Prostate gland (tissue), 2 donors: ENCODE measurements at regions not wholly inside any gene's neighbourhood (a gene's known extent, or its start where the extent isn't known, plus 50 kb on each side); places are given as distances from the start of the nearest gene placed in this dataset.

Experiments used
- DNase-seq: peaks from one replicate; pipeline ENCODE4 v3.0.0-alpha.2; 2019; ENCODE audit warnings: low spot score
- H3K27ac ChIP-seq, 2 donors: fragments of 200-600 bp; sonication (generic); 2 replicates each; pipeline ENCODE4 v1.5.1; 2017 to 2019
- H3K27me3 ChIP-seq: fragments of 200-600 bp; sonication (generic); replicated peaks from 2 replicates; pipeline ENCODE4 v1.5.1; 2019; ENCODE audit not compliant: insufficient read depth
- H3K36me3 ChIP-seq, 2 donors: fragments of 200-600 bp; sonication (generic); 1 replicate in 1 of 2; 2 replicates in 1 of 2; pipeline versions ENCODE4 v1.5.1 to v1.8.1; 2017 to 2019
- H3K4me1 ChIP-seq: fragments of 200-600 bp; sonication (generic); replicated peaks from 2 replicates; pipeline ENCODE4 v1.5.1; 2019
- H3K4me3 ChIP-seq, 2 donors: fragments of 200-600 bp; sonication (generic); 2 replicates each; pipeline ENCODE4 v1.5.1; 2017 to 2019
- H3K9me3 ChIP-seq: fragments of 200-600 bp; sonication (generic); 2 replicates; pipeline ENCODE4 v1.5.1; 2017
- CTCF ChIP-seq, 4 experiments: fragments of 200-600 bp in 2 of 4; fragments of 450-650 bp in 2 of 4; sonication (generic) in 2 of 4; IDR thresholded peaks; 1 replicate in 3 of 4; 2 replicates in 1 of 4; pipeline ENCODE4 v1.5.1; 2016 to 2019; ENCODE audit warnings: antibody characterized with exemption in 4 of 4, mild to moderate bottlenecking in 2 of 4, moderate library complexity in 2 of 4
- POLR2A ChIP-seq: fragments of 450-650 bp; IDR thresholded peaks from one replicate; pipeline ENCODE4 v1.6.1; 2016; ENCODE audit warnings: antibody characterized with exemption, mild to moderate bottlenecking
- POLR2AphosphoS5 ChIP-seq: sonication (generic); formaldehyde crosslinking; IDR thresholded peaks from one replicate; pipeline ENCODE4 v1.6.1; 2017; ENCODE audit warnings: antibody characterized with exemption
- WGBS: methylation state at CpG from one replicate; pipeline ENCODE4 v1.1.5; 2018; 5-methylcytosine and 5-hydroxymethylcytosine counted together
- intact Hi-C: fragments of 100-400 bp; cut with DNase I; formaldehyde crosslinking; loops from one replicate; pipeline ENCODE4 v1.14.2; 2022

GRCh38 chr2:111665011-111665410 is 219.0 kb downstream of the ANAPC1 start:
- H3K4me1 ChIP-seq, result no peaks in the 10 kb centered on the region
- intact Hi-C loops, result no loop called here
- H3K27me3 ChIP-seq, result no peaks in the 10 kb centered on the region
- no peaks in the 10 kb centered on the region for H3K36me3 ChIP-seq
- TF ChIP-seq POLR2AphosphoS5, result no peak
- no peaks in the 10 kb centered on the region for H3K9me3 ChIP-seq
- no peak overlapping the region for H3K27ac ChIP-seq
- no peak for DNase-seq
- H3K4me3 ChIP-seq, result no peak overlapping the region
- WGBS, result 84% methylated on average over 7 of the region's 7 CpGs

GRCh38 chr2:111665551-111666116 is 218.4 kb downstream of the ANAPC1 start:
- intact Hi-C loops, result no loop called here
- 95% methylated on average over 3 of the region's 3 CpGs for WGBS
- no peak overlapping the region for H3K4me3 ChIP-seq
- no peak overlapping the region for H3K27ac ChIP-seq
- no peaks in the 10 kb centered on the region for H3K9me3 ChIP-seq
- TF ChIP-seq POLR2AphosphoS5 (no peak), CTCF (IDR thresholded peaks at IDR 0.05) (no peak), POLR2A (no peak)
- no peak for DNase-seq
- H3K4me1 ChIP-seq, result no peaks in the 10 kb centered on the region
- no peaks in the 10 kb centered on the region for H3K27me3 ChIP-seq
- H3K36me3 ChIP-seq, result no peaks in the 10 kb centered on the region

GRCh38 chr2:111666160-111666559 is 217.8 kb downstream of the ANAPC1 start:
- no peak for DNase-seq
- H3K4me1 ChIP-seq, result no peaks in the 10 kb centered on the region
- no peaks in the 10 kb centered on the region for H3K36me3 ChIP-seq
- TF ChIP-seq CTCF (IDR thresholded peaks at IDR 0.05) (no peak), POLR2AphosphoS5 (no peak), POLR2A (no peak)
- H3K27ac ChIP-seq, result no peak overlapping the region
- no peaks in the 10 kb centered on the region for H3K9me3 ChIP-seq
- intact Hi-C loops, result no loop called here
- no peak overlapping the region for H3K4me3 ChIP-seq
- no peaks in the 10 kb centered on the region for H3K27me3 ChIP-seq
- WGBS, result 98% methylated on average over 2 of the region's 2 CpGs

- Histone ChIP-seq H3K4me3 (no peak overlapping the region), H3K36me3 (no peaks in the 10 kb centered on the region), H3K27ac (no peak overlapping the region), H3K9me3 (no peaks in the 10 kb centered on the region), H3K4me1 (no peaks in the 10 kb centered on the region), H3K27me3 (no peaks in the 10 kb centered on the region)
- no peak for TF ChIP-seq POLR2AphosphoS5
- no peak for TF ChIP-seq CTCF (IDR thresholded peaks at IDR 0.05)
- TF ChIP-seq POLR2A, result no peak
- no peak for DNase-seq
- 86% methylated on average over 8 of the region's 8 CpGs for WGBS
- intact Hi-C loops, result no loop called here
These were observed 217.0 kb downstream of the ANAPC1 start for GRCh38 chr2:111667001-111667400.

- H3K36me3 ChIP-seq, result no peaks in the 10 kb centered on the region
- intact Hi-C loops, result no loop called here
- no peaks in the 10 kb centered on the region for H3K27me3 ChIP-seq
- no peak for DNase-seq
- TF ChIP-seq POLR2AphosphoS5, result no peak
- TF ChIP-seq CTCF (IDR thresholded peaks at IDR 0.05), result peak in 2 of 4 experiments; percentile 47 to 54
- WGBS, result 66% methylated on average over 3 of the region's 3 CpGs
- no peaks in the 10 kb centered on the region for H3K4me1 ChIP-seq
- no peak overlapping the region for H3K4me3 ChIP-seq
- H3K27ac ChIP-seq, result no peak overlapping the region
- H3K9me3 ChIP-seq, result no peaks in the 10 kb centered on the region
These were observed 216.3 kb downstream of the ANAPC1 start for GRCh38 chr2:111667542-111668273.
